ENCODE measurements at regions not wholly inside any gene's neighbourhood (a gene's known extent, or its start where the extent isn't known, plus 50 kb on each side); places are given as distances from the start of the nearest gene placed in this dataset.

GRCh38 chr12:126837697-126838096 lies 1429.3 kb upstream of the TMEM132C start (continued):
- TF ChIP-seq, protein P1, sequence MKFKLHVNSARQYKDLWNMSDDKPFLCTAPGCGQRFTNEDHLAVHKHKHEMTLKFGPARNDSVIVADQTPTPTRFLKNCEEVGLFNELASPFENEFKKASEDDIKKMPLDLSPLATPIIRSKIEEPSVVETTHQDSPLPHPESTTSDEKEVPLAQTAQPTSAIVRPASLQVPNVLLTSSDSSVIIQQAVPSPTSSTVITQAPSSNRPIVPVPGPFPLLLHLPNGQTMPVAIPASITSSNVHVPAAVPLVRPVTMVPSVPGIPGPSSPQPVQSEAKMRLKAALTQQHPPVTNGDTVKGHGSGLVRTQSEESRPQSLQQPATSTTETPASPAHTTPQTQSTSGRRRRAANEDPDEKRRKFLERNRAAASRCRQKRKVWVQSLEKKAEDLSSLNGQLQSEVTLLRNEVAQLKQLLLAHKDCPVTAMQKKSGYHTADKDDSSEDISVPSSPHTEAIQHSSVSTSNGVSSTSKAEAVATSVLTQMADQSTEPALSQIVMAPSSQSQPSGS (CRISPR knock-in tag; IDR thresholded peaks at IDR 0.05; ENCODE audit: borderline replicate concordance, low read depth), result no peak
- no peak for TF ChIP-seq ZBTB21 (CRISPR knock-in tag; IDR thresholded peaks at IDR 0.05; ENCODE audit: borderline replicate concordance)

GRCh38 chr12:126843915-126844669 lies 1422.9 kb upstream of the TMEM132C start:
- Mint-ChIP-seq H3K36me3 (peaks cover 77% of the 10 kb centered on the region), H3K4me3 (no peak overlapping the region), H3K27ac (no peak overlapping the region), H3K9me3 (peaks cover 95% of the 10 kb centered on the region), H3K27me3 (ENCODE audit: low read depth) (peaks cover 5% of the 10 kb centered on the region), H3K4me1 (no peaks in the 10 kb centered on the region)
- CTCF ChIA-PET, result no interaction called here
- POLR2A ChIA-PET, result no interaction called here
- DNase-seq (ENCODE audit: low spot score), result no peak
- no peak for ATAC-seq
- TF ChIP-seq, protein P2, sequence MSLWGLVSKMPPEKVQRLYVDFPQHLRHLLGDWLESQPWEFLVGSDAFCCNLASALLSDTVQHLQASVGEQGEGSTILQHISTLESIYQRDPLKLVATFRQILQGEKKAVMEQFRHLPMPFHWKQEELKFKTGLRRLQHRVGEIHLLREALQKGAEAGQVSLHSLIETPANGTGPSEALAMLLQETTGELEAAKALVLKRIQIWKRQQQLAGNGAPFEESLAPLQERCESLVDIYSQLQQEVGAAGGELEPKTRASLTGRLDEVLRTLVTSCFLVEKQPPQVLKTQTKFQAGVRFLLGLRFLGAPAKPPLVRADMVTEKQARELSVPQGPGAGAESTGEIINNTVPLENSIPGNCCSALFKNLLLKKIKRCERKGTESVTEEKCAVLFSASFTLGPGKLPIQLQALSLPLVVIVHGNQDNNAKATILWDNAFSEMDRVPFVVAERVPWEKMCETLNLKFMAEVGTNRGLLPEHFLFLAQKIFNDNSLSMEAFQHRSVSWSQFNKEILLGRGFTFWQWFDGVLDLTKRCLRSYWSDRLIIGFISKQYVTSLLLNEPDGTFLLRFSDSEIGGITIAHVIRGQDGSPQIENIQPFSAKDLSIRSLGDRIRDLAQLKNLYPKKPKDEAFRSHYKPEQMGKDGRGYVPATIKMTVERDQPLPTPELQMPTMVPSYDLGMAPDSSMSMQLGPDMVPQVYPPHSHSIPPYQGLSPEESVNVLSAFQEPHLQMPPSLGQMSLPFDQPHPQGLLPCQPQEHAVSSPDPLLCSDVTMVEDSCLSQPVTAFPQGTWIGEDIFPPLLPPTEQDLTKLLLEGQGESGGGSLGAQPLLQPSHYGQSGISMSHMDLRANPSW (CRISPR knock-in tag; conservative IDR thresholded peaks at IDR 0.05; ENCODE audit: low read depth), result no peak
- no peak for TF ChIP-seq ZNF232 (CRISPR knock-in tag; IDR thresholded peaks at IDR 0.05)
- TF ChIP-seq, protein P3, sequence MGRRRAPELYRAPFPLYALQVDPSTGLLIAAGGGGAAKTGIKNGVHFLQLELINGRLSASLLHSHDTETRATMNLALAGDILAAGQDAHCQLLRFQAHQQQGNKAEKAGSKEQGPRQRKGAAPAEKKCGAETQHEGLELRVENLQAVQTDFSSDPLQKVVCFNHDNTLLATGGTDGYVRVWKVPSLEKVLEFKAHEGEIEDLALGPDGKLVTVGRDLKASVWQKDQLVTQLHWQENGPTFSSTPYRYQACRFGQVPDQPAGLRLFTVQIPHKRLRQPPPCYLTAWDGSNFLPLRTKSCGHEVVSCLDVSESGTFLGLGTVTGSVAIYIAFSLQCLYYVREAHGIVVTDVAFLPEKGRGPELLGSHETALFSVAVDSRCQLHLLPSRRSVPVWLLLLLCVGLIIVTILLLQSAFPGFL (CRISPR knock-in tag; IDR thresholded peaks at IDR 0.05; ENCODE audit: borderline replicate concordance), result no peak
- TF ChIP-seq RORB (CRISPR knock-in tag; IDR thresholded peaks at IDR 0.05), result no peak
- TF ChIP-seq, protein P4, sequence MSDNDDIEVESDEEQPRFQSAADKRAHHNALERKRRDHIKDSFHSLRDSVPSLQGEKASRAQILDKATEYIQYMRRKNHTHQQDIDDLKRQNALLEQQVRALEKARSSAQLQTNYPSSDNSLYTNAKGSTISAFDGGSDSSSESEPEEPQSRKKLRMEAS (CRISPR knock-in tag; IDR thresholded peaks at IDR 0.05), result no peak
- no peak for TF ChIP-seq ZNF416 (CRISPR knock-in tag; IDR thresholded peaks at IDR 0.05)
- no peak for TF ChIP-seq E2F4 (CRISPR knock-in tag; IDR thresholded peaks at IDR 0.05; ENCODE audit: borderline replicate concordance, low read depth)
- TF ChIP-seq HMGA2 (CRISPR knock-in tag; IDR thresholded peaks at IDR 0.05), result no peak
- TF ChIP-seq NFE2L1 (CRISPR knock-in tag; IDR thresholded peaks at IDR 0.05), result no peak
- no peak for TF ChIP-seq GRHL2 (CRISPR knock-in tag; IDR thresholded peaks at IDR 0.05; ENCODE audit: insufficient replicate concordance, severe bottlenecking)
- no peak for TF ChIP-seq ZBTB21 (CRISPR knock-in tag; IDR thresholded peaks at IDR 0.05; ENCODE audit: borderline replicate concordance)
- no peak for TF ChIP-seq NR1H2 (CRISPR knock-in tag; IDR thresholded peaks at IDR 0.05)
- no peak for TF ChIP-seq CREB1 (CRISPR knock-in tag; IDR thresholded peaks at IDR 0.05)
- TF ChIP-seq, protein P5, sequence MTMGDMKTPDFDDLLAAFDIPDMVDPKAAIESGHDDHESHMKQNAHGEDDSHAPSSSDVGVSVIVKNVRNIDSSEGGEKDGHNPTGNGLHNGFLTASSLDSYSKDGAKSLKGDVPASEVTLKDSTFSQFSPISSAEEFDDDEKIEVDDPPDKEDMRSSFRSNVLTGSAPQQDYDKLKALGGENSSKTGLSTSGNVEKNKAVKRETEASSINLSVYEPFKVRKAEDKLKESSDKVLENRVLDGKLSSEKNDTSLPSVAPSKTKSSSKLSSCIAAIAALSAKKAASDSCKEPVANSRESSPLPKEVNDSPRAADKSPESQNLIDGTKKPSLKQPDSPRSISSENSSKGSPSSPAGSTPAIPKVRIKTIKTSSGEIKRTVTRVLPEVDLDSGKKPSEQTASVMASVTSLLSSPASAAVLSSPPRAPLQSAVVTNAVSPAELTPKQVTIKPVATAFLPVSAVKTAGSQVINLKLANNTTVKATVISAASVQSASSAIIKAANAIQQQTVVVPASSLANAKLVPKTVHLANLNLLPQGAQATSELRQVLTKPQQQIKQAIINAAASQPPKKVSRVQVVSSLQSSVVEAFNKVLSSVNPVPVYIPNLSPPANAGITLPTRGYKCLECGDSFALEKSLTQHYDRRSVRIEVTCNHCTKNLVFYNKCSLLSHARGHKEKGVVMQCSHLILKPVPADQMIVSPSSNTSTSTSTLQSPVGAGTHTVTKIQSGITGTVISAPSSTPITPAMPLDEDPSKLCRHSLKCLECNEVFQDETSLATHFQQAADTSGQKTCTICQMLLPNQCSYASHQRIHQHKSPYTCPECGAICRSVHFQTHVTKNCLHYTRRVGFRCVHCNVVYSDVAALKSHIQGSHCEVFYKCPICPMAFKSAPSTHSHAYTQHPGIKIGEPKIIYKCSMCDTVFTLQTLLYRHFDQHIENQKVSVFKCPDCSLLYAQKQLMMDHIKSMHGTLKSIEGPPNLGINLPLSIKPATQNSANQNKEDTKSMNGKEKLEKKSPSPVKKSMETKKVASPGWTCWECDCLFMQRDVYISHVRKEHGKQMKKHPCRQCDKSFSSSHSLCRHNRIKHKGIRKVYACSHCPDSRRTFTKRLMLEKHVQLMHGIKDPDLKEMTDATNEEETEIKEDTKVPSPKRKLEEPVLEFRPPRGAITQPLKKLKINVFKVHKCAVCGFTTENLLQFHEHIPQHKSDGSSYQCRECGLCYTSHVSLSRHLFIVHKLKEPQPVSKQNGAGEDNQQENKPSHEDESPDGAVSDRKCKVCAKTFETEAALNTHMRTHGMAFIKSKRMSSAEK (CRISPR knock-in tag; IDR thresholded peaks at IDR 0.05; ENCODE audit: borderline replicate concordance), result no peak
- TF ChIP-seq, protein P6, sequence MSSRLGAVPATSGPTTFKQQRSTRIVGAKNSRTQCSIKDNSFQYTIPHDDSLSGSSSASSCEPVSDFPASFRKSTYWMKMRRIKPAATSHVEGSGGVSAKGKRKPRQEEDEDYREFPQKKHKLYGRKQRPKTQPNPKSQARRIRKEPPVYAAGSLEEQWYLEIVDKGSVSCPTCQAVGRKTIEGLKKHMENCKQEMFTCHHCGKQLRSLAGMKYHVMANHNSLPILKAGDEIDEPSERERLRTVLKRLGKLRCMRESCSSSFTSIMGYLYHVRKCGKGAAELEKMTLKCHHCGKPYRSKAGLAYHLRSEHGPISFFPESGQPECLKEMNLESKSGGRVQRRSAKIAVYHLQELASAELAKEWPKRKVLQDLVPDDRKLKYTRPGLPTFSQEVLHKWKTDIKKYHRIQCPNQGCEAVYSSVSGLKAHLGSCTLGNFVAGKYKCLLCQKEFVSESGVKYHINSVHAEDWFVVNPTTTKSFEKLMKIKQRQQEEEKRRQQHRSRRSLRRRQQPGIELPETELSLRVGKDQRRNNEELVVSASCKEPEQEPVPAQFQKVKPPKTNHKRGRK (CRISPR knock-in tag; IDR thresholded peaks at IDR 0.05; ENCODE audit: borderline replicate concordance), result no peak
- TF ChIP-seq, protein P7, sequence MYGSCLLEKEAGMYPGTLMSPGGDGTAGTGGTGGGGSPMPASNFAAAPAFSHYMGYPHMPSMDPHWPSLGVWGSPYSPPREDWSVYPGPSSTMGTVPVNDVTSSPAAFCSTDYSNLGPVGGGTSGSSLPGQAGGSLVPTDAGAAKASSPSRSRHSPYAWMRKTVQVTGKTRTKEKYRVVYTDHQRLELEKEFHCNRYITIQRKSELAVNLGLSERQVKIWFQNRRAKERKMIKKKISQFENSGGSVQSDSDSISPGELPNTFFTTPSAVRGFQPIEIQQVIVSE (CRISPR knock-in tag; IDR thresholded peaks at IDR 0.05; ENCODE audit: borderline replicate concordance), result no peak
- no peak for TF ChIP-seq NR3C1 (CRISPR knock-in tag; conservative IDR thresholded peaks at IDR 0.05; ENCODE audit: low read depth)
